ENCODE measurements at regions not wholly inside any gene's neighbourhood (a gene's known extent, or its start where the extent isn't known, plus 50 kb on each side); places are given as distances from the start of the nearest gene placed in this dataset.

- DNase-seq = peak; percentile 43
- intact Hi-C loops (cut with micrococcal nuclease; ENCODE audit: unreplicated experiment) = no loop called here
- Mint-ChIP-seq H3K4me3 (ENCODE audit: low read depth, unreplicated experiment) (no peak overlapping the region), H3K27me3 (ENCODE audit: unreplicated experiment) (no peaks in the 10 kb centered on the region), H3K27ac (ENCODE audit: unreplicated experiment) (no peak overlapping the region), H3K9me3 (ENCODE audit: low read depth, unreplicated experiment) (no peaks in the 10 kb centered on the region), H3K36me3 (ENCODE audit: insufficient read depth, unreplicated experiment) (no peaks in the 10 kb centered on the region), H3K4me1 (ENCODE audit: low read depth, unreplicated experiment) (peaks cover 45% of the 10 kb centered on the region)
- BruUV-seq (replicated peaks) = no TSS peak
- CTCF ChIA-PET = interaction anchor here (1.2 kb wide), 1 partner anchor 155 kb away, joined by 3 read pairs; no protein-coding TSS in a partner anchor
- no peak for TF ChIP-seq CTCF (IDR thresholded peaks at IDR 0.05; ENCODE audit: unreplicated experiment)
Measured at GRCh38 chr2:190791347-190791975, 89.2 kb upstream of the GLS start.

- no peaks in the 10 kb centered on the region for H3K27me3 Mint-ChIP-seq (ENCODE audit: unreplicated experiment)
- no peak overlapping the region for H3K27ac Mint-ChIP-seq (ENCODE audit: unreplicated experiment)
- H3K4me3 Mint-ChIP-seq (ENCODE audit: low read depth, unreplicated experiment) = no peak overlapping the region
- no peaks in the 10 kb centered on the region for H3K9me3 Mint-ChIP-seq (ENCODE audit: low read depth, unreplicated experiment)
- no peaks in the 10 kb centered on the region for H3K36me3 Mint-ChIP-seq (ENCODE audit: insufficient read depth, unreplicated experiment)
- no peak for TF ChIP-seq CTCF (IDR thresholded peaks at IDR 0.05; ENCODE audit: unreplicated experiment)
- H3K4me1 Mint-ChIP-seq (ENCODE audit: low read depth, unreplicated experiment) = peaks cover 40% of the 10 kb centered on the region
- DNase-seq = no peak
- BruUV-seq (replicated peaks) = no TSS peak
- intact Hi-C loops (cut with micrococcal nuclease; ENCODE audit: unreplicated experiment) = no loop called here
- CTCF ChIA-PET = interaction anchor here (1.2 kb wide), 1 partner anchor 156 kb away, joined by 3 read pairs; no protein-coding TSS in a partner anchor
Measured at GRCh38 chr2:190791976-190792575, 88.5 kb upstream of the GLS start.

- no peaks in the 10 kb centered on the region for H3K36me3 Mint-ChIP-seq (ENCODE audit: insufficient read depth, unreplicated experiment)
- no peak overlapping the region for H3K4me3 Mint-ChIP-seq (ENCODE audit: low read depth, unreplicated experiment)
- no TSS peak for BruUV-seq (replicated peaks)
- CTCF ChIA-PET = interaction anchor here (0.6 to 0.7 kb wide), 2 partner anchors 151 to 464 kb away, joined by 3 to 4 read pairs; no protein-coding TSS in a partner anchor
- DNase-seq = no peak
- no peak overlapping the region for H3K27ac Mint-ChIP-seq (ENCODE audit: unreplicated experiment)
- peaks cover 32% of the 10 kb centered on the region for H3K4me1 Mint-ChIP-seq (ENCODE audit: low read depth, unreplicated experiment)
- no peaks in the 10 kb centered on the region for H3K9me3 Mint-ChIP-seq (ENCODE audit: low read depth, unreplicated experiment)
- intact Hi-C loops (cut with micrococcal nuclease; ENCODE audit: unreplicated experiment) = no loop called here
- no peak for TF ChIP-seq CTCF (IDR thresholded peaks at IDR 0.05; ENCODE audit: unreplicated experiment)
- H3K27me3 Mint-ChIP-seq (ENCODE audit: unreplicated experiment) = no peaks in the 10 kb centered on the region
Measured at GRCh38 chr2:190792956-190793888, 87.4 kb upstream of the GLS start.

- CTCF ChIA-PET = no interaction called here
- intact Hi-C loops (cut with micrococcal nuclease; ENCODE audit: unreplicated experiment) = no loop called here
- Mint-ChIP-seq H3K27ac (ENCODE audit: unreplicated experiment) (no peak overlapping the region), H3K4me1 (ENCODE audit: low read depth, unreplicated experiment) (peaks cover 22% of the 10 kb centered on the region), H3K27me3 (ENCODE audit: unreplicated experiment) (no peaks in the 10 kb centered on the region), H3K36me3 (ENCODE audit: insufficient read depth, unreplicated experiment) (no peaks in the 10 kb centered on the region), H3K4me3 (ENCODE audit: low read depth, unreplicated experiment) (no peak overlapping the region), H3K9me3 (ENCODE audit: low read depth, unreplicated experiment) (no peaks in the 10 kb centered on the region)
- no TSS peak for BruUV-seq (replicated peaks)
- DNase-seq = no peak
- TF ChIP-seq CTCF (IDR thresholded peaks at IDR 0.05; ENCODE audit: unreplicated experiment) = no peak
Measured at GRCh38 chr2:190794377-190794776, 86.2 kb upstream of the GLS start.

Data from Calu3 (cell line).